OCI-LY7 (cell line): ENCODE measurements at regions not wholly inside any gene's neighbourhood (a gene's known extent, or its start where the extent isn't known, plus 50 kb on each side); places are given as distances from the start of the nearest gene placed in this dataset.

Experiments
- BruUV-seq: library from RNA; stranded (reverse); fragments of 400-500 nt; replicated peaks from 2 replicates; lab custom pipeline; 2021; lab: Mats Ljungman, UMichigan
- CTCF ChIA-PET: fragments of 300-600 bp; sonication (Branson Sonifier 250); formaldehyde crosslinking; loops from one replicate; lab custom pipeline; 2022; ENCODE audit warnings: antibody characterized with exemption; ENCODE audit not compliant: unreplicated experiment; lab: Charles Lee
- POLR2A ChIA-PET: fragments of 300-600 bp; sonication (Branson Sonifier 250); formaldehyde crosslinking; loops from one replicate; lab custom pipeline; 2022; ENCODE audit warnings: antibody characterized with exemption; lab: Charles Lee
- DNase-seq: peaks from one replicate; pipeline ENCODE4 v3.0.0-alpha.2; 2015; ENCODE audit warnings: low spot score
- H2AFZ ChIP-seq: fragments of 200-600 bp; sonication (generic), shearing (Covaris generic); 2 replicates; pipeline ENCODE4 v1.6.1; 2014; ENCODE audit warnings: mild to moderate bottlenecking, antibody characterized with exemption, low read length, moderate library complexity
- H3K27ac ChIP-seq: fragments of 200-600 bp; sonication (generic); 2 replicates; pipeline ENCODE4 v1.5.1; 2014; ENCODE audit warnings: mixed run types, low read depth, mild to moderate bottlenecking, moderate library complexity, low read length, inconsistent platforms; ENCODE audit not compliant: poor library complexity, severe bottlenecking
- H3K36me3 ChIP-seq: fragments of 200-600 bp; sonication (generic); 2 replicates; pipeline ENCODE4 v1.6.1; 2014; ENCODE audit warnings: mild to moderate bottlenecking, antibody characterized with exemption, low read length, moderate library complexity, mixed read lengths; ENCODE audit not compliant: insufficient read depth
- H3K4me1 ChIP-seq: fragments of 200-600 bp; sonication (generic); 2 replicates; pipeline ENCODE4 v1.5.1; 2014; ENCODE audit warnings: mild to moderate bottlenecking, low read length; ENCODE audit not compliant: insufficient read depth, poor library complexity, severe bottlenecking
- H3K4me2 ChIP-seq: fragments of 200-600 bp; sonication (generic); 2 replicates; pipeline ENCODE4 v1.6.1; 2014; ENCODE audit warnings: mild to moderate bottlenecking, low read length
- H3K4me3 ChIP-seq: fragments of 200-600 bp; sonication (generic); 2 replicates; pipeline ENCODE4 v1.5.1; 2014; ENCODE audit warnings: mild to moderate bottlenecking, low read depth, low read length; ENCODE audit not compliant: poor library complexity, severe bottlenecking
- H3K79me2 ChIP-seq: fragments of 200-600 bp; sonication (generic); 2 replicates; pipeline ENCODE4 v1.6.1; 2016; ENCODE audit warnings: low read depth, mild to moderate bottlenecking, low read length, moderate library complexity, mixed read lengths; ENCODE audit not compliant: insufficient read depth
- H3K9me2 ChIP-seq: fragments of 200-600 bp; sonication (generic); 2 replicates; pipeline ENCODE4 v1.6.1; 2016; ENCODE audit warnings: mild to moderate bottlenecking, low read length, mixed read lengths; ENCODE audit not compliant: insufficient read depth
- H3K9me3 ChIP-seq: fragments of 200-600 bp; sonication (generic); 2 replicates; pipeline ENCODE4 v1.6.1; 2014; ENCODE audit warnings: mild to moderate bottlenecking, mixed run types, low read length, mixed read lengths
- H4K20me1 ChIP-seq: fragments of 200-600 bp; sonication (generic); 2 replicates; pipeline ENCODE4 v1.6.1; 2014; ENCODE audit warnings: mild to moderate bottlenecking, antibody characterized with exemption, low read length, moderate library complexity, mixed read lengths; ENCODE audit not compliant: insufficient read depth
- EZH2phosphoT487 ChIP-seq: fragments of 200-600 bp; sonication (generic); IDR thresholded peaks from 2 replicates; pipeline ENCODE4 v1.6.1; 2018; ENCODE audit warnings: low read depth, borderline replicate concordance, mild to moderate bottlenecking, mixed run types, antibody characterized with exemption, low read length, moderate library complexity, mixed read lengths
- intact Hi-C: fragments of 100-400 bp; cut with micrococcal nuclease; formaldehyde crosslinking; loops from one replicate; pipeline ENCODE4 v1.10.0; 2022; ENCODE audit not compliant: unreplicated experiment
- TF ChIP-seq, protein P1 (sequence below): fragments of 200-600 bp; sonication (generic); conservative IDR thresholded peaks from 2 replicates; pipeline ENCODE4 v1.5.1; 2014; ENCODE audit warnings: mild to moderate bottlenecking, antibody characterized with exemption, low read length, moderate library complexity, mixed read lengths

DNA sequence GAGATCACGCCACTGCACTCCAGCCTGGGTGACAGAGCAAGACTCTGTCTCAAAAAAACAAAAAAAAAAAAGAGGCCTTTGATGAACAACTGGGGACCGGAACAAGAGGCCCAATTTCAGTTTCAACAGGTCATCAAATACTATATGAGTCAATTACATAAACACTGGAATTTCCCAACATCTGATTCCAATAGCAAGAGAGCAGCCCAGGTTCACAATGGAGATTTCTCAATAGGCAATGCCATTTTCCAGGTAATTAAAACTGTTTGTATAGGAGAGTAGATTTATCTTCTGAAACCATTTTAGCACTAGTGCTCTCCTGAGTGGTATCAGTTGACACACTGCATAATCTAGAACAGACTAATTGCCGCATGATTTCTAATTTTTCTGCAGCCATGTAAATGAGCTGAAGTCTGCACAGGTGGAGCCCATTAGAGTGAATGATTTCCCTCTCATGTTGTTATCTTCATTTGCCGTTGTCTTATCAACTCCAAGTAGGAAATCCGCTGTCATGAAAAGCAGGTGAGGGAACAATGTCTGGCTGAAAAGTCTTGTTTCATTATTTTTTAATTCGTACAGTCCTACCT, 264.1 kb upstream of the MEIS1 start:
- no peak for DNase-seq
- no peak for TF ChIP-seq EZH2phosphoT487
- TF ChIP-seq, protein P1, sequence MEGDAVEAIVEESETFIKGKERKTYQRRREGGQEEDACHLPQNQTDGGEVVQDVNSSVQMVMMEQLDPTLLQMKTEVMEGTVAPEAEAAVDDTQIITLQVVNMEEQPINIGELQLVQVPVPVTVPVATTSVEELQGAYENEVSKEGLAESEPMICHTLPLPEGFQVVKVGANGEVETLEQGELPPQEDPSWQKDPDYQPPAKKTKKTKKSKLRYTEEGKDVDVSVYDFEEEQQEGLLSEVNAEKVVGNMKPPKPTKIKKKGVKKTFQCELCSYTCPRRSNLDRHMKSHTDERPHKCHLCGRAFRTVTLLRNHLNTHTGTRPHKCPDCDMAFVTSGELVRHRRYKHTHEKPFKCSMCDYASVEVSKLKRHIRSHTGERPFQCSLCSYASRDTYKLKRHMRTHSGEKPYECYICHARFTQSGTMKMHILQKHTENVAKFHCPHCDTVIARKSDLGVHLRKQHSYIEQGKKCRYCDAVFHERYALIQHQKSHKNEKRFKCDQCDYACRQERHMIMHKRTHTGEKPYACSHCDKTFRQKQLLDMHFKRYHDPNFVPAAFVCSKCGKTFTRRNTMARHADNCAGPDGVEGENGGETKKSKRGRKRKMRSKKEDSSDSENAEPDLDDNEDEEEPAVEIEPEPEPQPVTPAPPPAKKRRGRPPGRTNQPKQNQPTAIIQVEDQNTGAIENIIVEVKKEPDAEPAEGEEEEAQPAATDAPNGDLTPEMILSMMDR: no peak
- Histone ChIP-seq H3K9me3 (no peaks in the 10 kb centered on the region), H2AFZ (no peak overlapping the region), H3K9me2 (no peaks in the 10 kb centered on the region), H3K79me2 (no peaks in the 10 kb centered on the region), H4K20me1 (no peaks in the 10 kb centered on the region), H3K4me2 (no peak overlapping the region), H3K27ac (no peak overlapping the region), H3K4me3 (no peak overlapping the region), H3K4me1 (no peaks in the 10 kb centered on the region), H3K36me3 (no peaks in the 10 kb centered on the region)
- intact Hi-C loops: no loop called here
- CTCF ChIA-PET: no interaction called here
- POLR2A ChIA-PET: no interaction called here
- no TSS peak for BruUV-seq

DNA sequence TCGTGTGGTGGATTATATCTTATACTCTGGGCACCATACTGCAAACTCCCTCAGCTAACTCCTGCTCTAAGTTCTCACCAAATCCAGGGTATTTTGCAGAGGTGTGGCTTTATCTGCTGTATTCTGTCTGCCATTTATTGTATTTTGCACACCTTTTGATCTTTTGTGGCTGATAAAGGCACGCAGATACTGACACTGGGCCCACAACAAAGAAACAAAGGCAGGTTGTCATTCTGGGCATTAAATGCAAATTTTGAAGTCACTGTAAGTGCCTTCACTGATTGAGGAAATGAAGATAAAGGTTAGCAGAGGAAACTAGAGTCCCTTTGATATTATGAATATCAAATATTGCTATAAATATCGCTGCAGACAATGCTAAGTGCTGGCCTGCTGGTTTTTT, 265.8 kb upstream of the MEIS1 start:
- Histone ChIP-seq H3K4me3 (no peak overlapping the region), H3K9me3 (no peaks in the 10 kb centered on the region), H3K36me3 (no peaks in the 10 kb centered on the region), H3K79me2 (no peaks in the 10 kb centered on the region), H3K4me1 (no peaks in the 10 kb centered on the region), H3K9me2 (no peaks in the 10 kb centered on the region), H4K20me1 (no peaks in the 10 kb centered on the region), H2AFZ (no peak overlapping the region), H3K27ac (no peak overlapping the region), H3K4me2 (no peak overlapping the region)
- intact Hi-C loops: no loop called here
- DNase-seq: no peak
- BruUV-seq: no TSS peak
- TF ChIP-seq, protein P1: no peak
- no peak for TF ChIP-seq EZH2phosphoT487
- POLR2A ChIA-PET: no interaction called here
- CTCF ChIA-PET: no interaction called here

DNA sequence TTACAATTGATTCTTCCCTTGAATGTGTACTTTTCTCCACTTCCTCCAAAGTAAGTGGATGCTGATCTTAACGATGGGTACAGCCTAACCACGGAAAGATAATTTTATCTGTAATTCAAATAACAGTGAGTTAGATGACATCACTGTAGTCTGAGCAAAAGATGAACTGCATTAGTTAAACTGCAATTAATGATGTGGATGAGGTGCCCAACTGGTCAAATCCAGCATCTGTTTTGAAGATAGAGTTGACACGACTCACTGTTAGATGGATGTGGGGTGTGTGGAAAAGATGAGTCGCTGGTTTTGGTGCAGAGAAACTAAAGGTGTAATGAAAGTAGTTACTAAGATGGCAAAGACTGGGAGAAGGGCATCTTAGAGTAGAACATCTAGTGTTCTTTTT, 270.5 kb upstream of the MEIS1 start:
- no peaks in the 10 kb centered on the region for H3K9me2 ChIP-seq
- no peaks in the 10 kb centered on the region for H3K79me2 ChIP-seq
- no peaks in the 10 kb centered on the region for H4K20me1 ChIP-seq
- H3K4me2 ChIP-seq: no peak overlapping the region
- H3K27ac ChIP-seq: no peak overlapping the region
- ChIA-PET POLR2A (no interaction called here), CTCF (no interaction called here)
- H3K4me3 ChIP-seq: no peak overlapping the region
- no peaks in the 10 kb centered on the region for H3K36me3 ChIP-seq
- intact Hi-C loops: no loop called here
- no TSS peak for BruUV-seq
- H3K4me1 ChIP-seq: no peaks in the 10 kb centered on the region
- no peak overlapping the region for H2AFZ ChIP-seq
- TF ChIP-seq, protein P1: no peak
- no peak for TF ChIP-seq EZH2phosphoT487
- no peak for DNase-seq
- no peaks in the 10 kb centered on the region for H3K9me3 ChIP-seq
